Stomach (tissue), 4 donors: ENCODE measurements at regions not wholly inside any gene's neighbourhood (a gene's known extent, or its start where the extent isn't known, plus 50 kb on each side); places are given as distances from the start of the nearest gene placed in this dataset.

Experiments used
- CTCF ChIP-seq, 7 experiments: fragments of 450-650 bp in 4 of 7; fragments of 200-600 bp in 3 of 7; sonication (generic) in 3 of 7; IDR thresholded peaks; one replicate each; pipeline ENCODE4 v1.5.1; 2016 to 2019; ENCODE audit warnings: antibody characterized with exemption in 7 of 7, control low read depth in 2 of 7, mild to moderate bottlenecking in 1 of 7
- POLR2A ChIP-seq, 4 donors: fragments of 450-650 bp; IDR thresholded peaks; one replicate each; pipeline ENCODE4 v1.6.1; 2016; ENCODE audit warnings: antibody characterized with exemption in 4 of 4, control low read depth in 2 of 4, mild to moderate bottlenecking in 1 of 4, moderate library complexity in 1 of 4
- POLR2AphosphoS5 ChIP-seq, 3 donors: sonication (generic); formaldehyde crosslinking; IDR thresholded peaks; one replicate each; pipeline ENCODE4 v1.6.1; 2016; ENCODE audit warnings: antibody characterized with exemption in 3 of 3

GRCh38 chr3:105067361-105067760 is 299.3 kb upstream of the ALCAM start:
- TF ChIP-seq CTCF (IDR thresholded peaks at IDR 0.05): no peak
- no peak for TF ChIP-seq POLR2AphosphoS5 (IDR thresholded peaks at IDR 0.05)
- no peak for TF ChIP-seq POLR2A (IDR thresholded peaks at IDR 0.05)
